Endothelial cell of umbilical vein (primary cell): ENCODE measurements at regions not wholly inside any gene's neighbourhood (a gene's known extent, or its start where the extent isn't known, plus 50 kb on each side); places are given as distances from the start of the nearest gene placed in this dataset.

Experiments
- BruUV-seq: library from RNA; stranded (reverse); fragments of 400-500 nt; replicated peaks from 2 replicates; lab custom pipeline; 2021; lab: Mats Ljungman, UMichigan
- CTCF ChIA-PET: fragments of 300-600, 350-600 bp; sonication (Branson Sonifier 250); formaldehyde crosslinking; loops from one replicate; lab custom pipeline; 2021; ENCODE audit warnings: antibody characterized with exemption, inconsistent platforms; lab: Charles Lee
- POLR2A ChIA-PET: fragments of 300-600, 350-600 bp; sonication (Branson Sonifier 250); formaldehyde crosslinking; loops from one replicate; lab custom pipeline; 2021; ENCODE audit warnings: antibody characterized with exemption, inconsistent platforms; lab: Charles Lee
- DNase-seq: peaks from one replicate; pipeline ENCODE4 v3.0.0-alpha.2; 2011; ENCODE audit warnings: low read depth, low spot score
- FAIRE-seq: peaks from 2 replicates; lab custom pipeline; 2011; peaks lifted over from hg19 to GRCh38; lab: Jason Lieb, UNC
- H2AFZ ChIP-seq: 2 replicates; pipeline ENCODE4 v1.6.0; 2012; ENCODE audit warnings: low read depth, low read length, control low read depth, inconsistent platforms
- H3K27ac ChIP-seq: 2 replicates; pipeline ENCODE4 v1.5.1; 2011; ENCODE audit warnings: low read depth, mild to moderate bottlenecking, control low read depth, low read length, moderate library complexity; ENCODE audit not compliant: insufficient read depth
- H3K27me3 ChIP-seq, 2 experiments: 2 replicates each; pipeline versions ENCODE4 v1.6.0 to v1.6.1; 2011; ENCODE audit warnings: low read length in 2 of 2, mixed read lengths in 1 of 2; ENCODE audit not compliant: control insufficient read depth in 2 of 2, insufficient read depth in 2 of 2
- H3K36me3 ChIP-seq, 2 experiments: 2 replicates in 1 of 2; 3 replicates in 1 of 2; pipeline ENCODE4 v1.5.1; 2011; ENCODE audit warnings: low read length in 2 of 2, mild to moderate bottlenecking in 1 of 2, moderate library complexity in 1 of 2; ENCODE audit not compliant: control insufficient read depth in 2 of 2, insufficient read depth in 2 of 2; ENCODE audit errors: extremely low read depth in 1 of 2
- H3K4me1 ChIP-seq: 3 replicates; pipeline ENCODE4 v1.5.1; 2011; ENCODE audit warnings: mild to moderate bottlenecking, low read length; ENCODE audit not compliant: control insufficient read depth, insufficient read depth; ENCODE audit errors: extremely low read depth
- H3K4me2 ChIP-seq: 2 replicates; pipeline ENCODE4 v1.6.1; 2011; ENCODE audit warnings: low read length, control low read depth, mixed read lengths; ENCODE audit not compliant: insufficient read depth
- H3K4me3 ChIP-seq, 3 experiments: fragments of 200-600 bp in 1 of 3; sonication (generic), shearing (Covaris generic) in 1 of 3; replicated peaks in 1 of 3; 2 replicates each; pipeline ENCODE4 v1.5.1; 2011 to 2016; ENCODE audit warnings: control low read depth in 3 of 3, low read length in 3 of 3, mild to moderate bottlenecking in 2 of 3, inconsistent platforms in 1 of 3, low read depth in 1 of 3, moderate library complexity in 1 of 3; ENCODE audit not compliant: insufficient read depth in 1 of 3
- H3K79me2 ChIP-seq: 2 replicates; pipeline ENCODE4 v1.6.0; 2012; ENCODE audit warnings: low read length, inconsistent platforms; ENCODE audit not compliant: control insufficient read depth, insufficient read depth
- H3K9ac ChIP-seq: replicated peaks from 2 replicates; pipeline ENCODE3; 2011; ENCODE audit warnings: low read length, control low read depth; ENCODE audit not compliant: insufficient read depth; ENCODE audit errors: extremely low read depth
- H3K9me1 ChIP-seq: replicated peaks from 3 replicates; pipeline ENCODE4 v1.6.0; 2011; ENCODE audit warnings: mild to moderate bottlenecking, low read length; ENCODE audit not compliant: control insufficient read depth, insufficient read depth; ENCODE audit errors: extremely low read depth
- H3K9me3 ChIP-seq: replicated peaks from 2 replicates; pipeline ENCODE4 v1.5.1; 2012; ENCODE audit warnings: low read length, inconsistent platforms; ENCODE audit not compliant: control insufficient read depth, insufficient read depth
- H4K20me1 ChIP-seq: replicated peaks from 2 replicates; pipeline ENCODE3; 2011; ENCODE audit warnings: mild to moderate bottlenecking, low read length; ENCODE audit not compliant: control insufficient read depth, insufficient read depth; ENCODE audit errors: extremely low read depth
- EZH2 ChIP-seq: IDR thresholded peaks from 2 replicates; pipeline ENCODE4 v1.6.1; 2012; ENCODE audit warnings: borderline replicate concordance, low read depth, mild to moderate bottlenecking, moderate library complexity, low read length, inconsistent platforms; ENCODE audit not compliant: severe bottlenecking
- FOS ChIP-seq: IDR thresholded peaks from 2 replicates; pipeline ENCODE4 v1.6.1; 2011; ENCODE audit warnings: mild to moderate bottlenecking, low read length, moderate library complexity, borderline replicate concordance; ENCODE audit not compliant: insufficient read depth
- GATA2 ChIP-seq: IDR thresholded peaks from 2 replicates; pipeline ENCODE4 v1.7.0; 2011; ENCODE audit warnings: low read depth, mild to moderate bottlenecking, moderate library complexity, mixed read lengths, low read length; ENCODE audit not compliant: insufficient read length, insufficient read depth
- JUN ChIP-seq: IDR thresholded peaks from 2 replicates; pipeline ENCODE4 v1.6.1; 2011; ENCODE audit warnings: borderline replicate concordance, low read depth; ENCODE audit not compliant: insufficient read length, insufficient read depth
- MAX ChIP-seq: IDR thresholded peaks from 2 replicates; pipeline ENCODE4 v1.6.1; 2011; ENCODE audit not compliant: insufficient read depth, insufficient read length
- MYC ChIP-seq: IDR thresholded peaks from one replicate; pipeline ENCODE4 v1.6.1; 2011; ENCODE audit warnings: mild to moderate bottlenecking, low read depth, low read length
- POLR2A ChIP-seq: IDR thresholded peaks from 2 replicates; pipeline ENCODE4 v1.6.1; 2012; ENCODE audit warnings: low read depth, mild to moderate bottlenecking, control low read depth, low read length
- POLR2AphosphoS5 ChIP-seq: IDR thresholded peaks from 2 replicates; pipeline ENCODE4 v1.6.1; 2012; ENCODE audit warnings: low read depth, mild to moderate bottlenecking, control low read depth, low read length, moderate library complexity; ENCODE audit not compliant: insufficient read depth
- dilution Hi-C: fragments of 300-500 bp; cut with MboI; formaldehyde crosslinking; loops from one replicate; pipeline ENCODE4 v1.15.0; 2019; ENCODE audit warnings: low sequenced_read_pairs; ENCODE audit not compliant: extremely low pct_ligation_motif_present
- intact Hi-C: fragments of 100-400 bp; cut with micrococcal nuclease; formaldehyde crosslinking; loops from one replicate; pipeline ENCODE4 v1.10.0; 2022

- TF ChIP-seq POLR2A: no peak
- no peak for TF ChIP-seq MAX
- no peak for TF ChIP-seq FOS
- TF ChIP-seq JUN: no peak
- no peak for TF ChIP-seq POLR2AphosphoS5
- no peak overlapping the region for H3K9ac ChIP-seq
- no peak overlapping the region for H2AFZ ChIP-seq
- intact Hi-C loops (no loop called here), dilution Hi-C loops (no loop called here)
- FAIRE-seq: no peak
- POLR2A ChIA-PET: no interaction called here
- H3K27ac ChIP-seq: no peak overlapping the region
- H3K4me2 ChIP-seq: no peak overlapping the region
- no peak for DNase-seq
- H3K36me3 ChIP-seq: no peaks in the 10 kb centered on the region
- no peaks in the 10 kb centered on the region for H3K9me1 ChIP-seq
- no peaks in the 10 kb centered on the region for H3K27me3 ChIP-seq
- no peaks in the 10 kb centered on the region for H3K79me2 ChIP-seq
- no peaks in the 10 kb centered on the region for H3K9me3 ChIP-seq
- BruUV-seq: no TSS peak
- CTCF ChIA-PET: interaction anchor here (0.9 to 1.4 kb wide), 3 partner anchors 12 to 452 kb away, joined by 3 to 5 read pairs (median 3); no protein-coding TSS in a partner anchor
- H3K4me1 ChIP-seq: no peaks in the 10 kb centered on the region
- no peak overlapping the region for H3K4me3 ChIP-seq
- H4K20me1 ChIP-seq: no peaks in the 10 kb centered on the region
These were observed 219.6 kb upstream of the TMTC1 start for GRCh38 chr12:30003321-30003720.

DNA sequence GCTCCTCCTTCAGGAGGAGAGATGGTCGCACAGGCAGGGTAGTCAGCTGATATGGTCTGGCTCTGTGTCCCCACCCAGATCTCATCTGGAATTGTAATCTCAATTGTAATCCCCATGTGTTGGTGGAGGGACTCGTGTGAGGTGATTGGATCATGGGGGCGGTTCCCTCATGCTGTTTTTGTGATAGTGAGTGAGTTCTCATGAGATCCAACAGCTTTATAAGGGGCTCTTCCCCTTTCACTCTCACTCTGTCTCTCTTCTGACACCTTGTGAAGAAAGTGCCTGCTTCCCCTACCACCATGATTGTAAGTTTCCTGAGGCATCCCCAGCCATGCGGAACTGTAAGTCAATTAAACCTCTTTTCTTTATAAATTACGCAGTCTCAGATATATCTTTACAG, 218.9 kb upstream of the TMTC1 start:
- Histone ChIP-seq H2AFZ (no peak overlapping the region), H3K36me3 (no peaks in the 10 kb centered on the region), H3K4me3 (no peak overlapping the region), H4K20me1 (no peaks in the 10 kb centered on the region), H3K9me3 (no peaks in the 10 kb centered on the region), H3K9me1 (no peaks in the 10 kb centered on the region), H3K27me3 (no peaks in the 10 kb centered on the region), H3K9ac (no peak overlapping the region), H3K4me2 (no peak overlapping the region), H3K79me2 (no peaks in the 10 kb centered on the region), H3K27ac (no peak overlapping the region), H3K4me1 (no peaks in the 10 kb centered on the region)
- TF ChIP-seq EZH2: no peak
- no peak for TF ChIP-seq GATA2
- no peak for TF ChIP-seq MAX
- no peak for TF ChIP-seq POLR2AphosphoS5
- no peak for TF ChIP-seq JUN
- TF ChIP-seq FOS: no peak
- no peak for TF ChIP-seq POLR2A
- TF ChIP-seq MYC: no peak
- dilution Hi-C loops (no loop called here), intact Hi-C loops (loop anchor here (1.0 kb wide), 1 partner anchor 450 kb away; no protein-coding TSS in a partner anchor)
- no TSS peak for BruUV-seq
- no peak for FAIRE-seq
- CTCF ChIA-PET: interaction anchor here (0.9 to 1.4 kb wide), 3 partner anchors 13 to 451 kb away, joined by 3 to 5 read pairs (median 3); no protein-coding TSS in a partner anchor
- DNase-seq: no peak
- POLR2A ChIA-PET: no interaction called here
